ENCODE measurements at regions not wholly inside any gene's neighbourhood (a gene's known extent, or its start where the extent isn't known, plus 50 kb on each side); places are given as distances from the start of the nearest gene placed in this dataset.

DNA sequence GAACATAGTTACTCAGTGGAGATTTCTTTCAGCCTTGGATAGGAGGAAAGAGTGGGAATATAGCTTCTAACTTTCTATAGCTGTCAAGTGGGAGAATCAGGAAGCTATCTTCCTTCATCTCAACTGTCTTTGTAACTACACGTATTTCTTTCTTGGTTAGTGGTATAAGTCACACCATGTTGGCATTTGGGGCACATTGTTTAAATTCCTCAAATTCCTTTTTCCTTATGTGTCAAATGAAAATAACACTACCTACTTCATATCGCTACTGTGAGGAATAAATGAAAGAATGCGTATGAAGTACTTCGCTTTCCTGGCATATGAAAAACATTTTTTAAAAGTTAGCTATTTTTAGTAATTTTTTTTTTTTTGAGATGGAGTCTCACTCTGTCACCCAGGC is 1082.5 kb upstream of the WWC1 start:
- Mint-ChIP-seq H3K36me3 (ENCODE audit: low read depth) (peaks cover 2% of the 10 kb centered on the region), H3K27ac (ENCODE audit: unreplicated experiment) (peak overlapping the region; percentile 75)
- TF ChIP-seq, protein P1, sequence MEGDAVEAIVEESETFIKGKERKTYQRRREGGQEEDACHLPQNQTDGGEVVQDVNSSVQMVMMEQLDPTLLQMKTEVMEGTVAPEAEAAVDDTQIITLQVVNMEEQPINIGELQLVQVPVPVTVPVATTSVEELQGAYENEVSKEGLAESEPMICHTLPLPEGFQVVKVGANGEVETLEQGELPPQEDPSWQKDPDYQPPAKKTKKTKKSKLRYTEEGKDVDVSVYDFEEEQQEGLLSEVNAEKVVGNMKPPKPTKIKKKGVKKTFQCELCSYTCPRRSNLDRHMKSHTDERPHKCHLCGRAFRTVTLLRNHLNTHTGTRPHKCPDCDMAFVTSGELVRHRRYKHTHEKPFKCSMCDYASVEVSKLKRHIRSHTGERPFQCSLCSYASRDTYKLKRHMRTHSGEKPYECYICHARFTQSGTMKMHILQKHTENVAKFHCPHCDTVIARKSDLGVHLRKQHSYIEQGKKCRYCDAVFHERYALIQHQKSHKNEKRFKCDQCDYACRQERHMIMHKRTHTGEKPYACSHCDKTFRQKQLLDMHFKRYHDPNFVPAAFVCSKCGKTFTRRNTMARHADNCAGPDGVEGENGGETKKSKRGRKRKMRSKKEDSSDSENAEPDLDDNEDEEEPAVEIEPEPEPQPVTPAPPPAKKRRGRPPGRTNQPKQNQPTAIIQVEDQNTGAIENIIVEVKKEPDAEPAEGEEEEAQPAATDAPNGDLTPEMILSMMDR (IDR thresholded peaks at IDR 0.05) = no peak

DNA sequence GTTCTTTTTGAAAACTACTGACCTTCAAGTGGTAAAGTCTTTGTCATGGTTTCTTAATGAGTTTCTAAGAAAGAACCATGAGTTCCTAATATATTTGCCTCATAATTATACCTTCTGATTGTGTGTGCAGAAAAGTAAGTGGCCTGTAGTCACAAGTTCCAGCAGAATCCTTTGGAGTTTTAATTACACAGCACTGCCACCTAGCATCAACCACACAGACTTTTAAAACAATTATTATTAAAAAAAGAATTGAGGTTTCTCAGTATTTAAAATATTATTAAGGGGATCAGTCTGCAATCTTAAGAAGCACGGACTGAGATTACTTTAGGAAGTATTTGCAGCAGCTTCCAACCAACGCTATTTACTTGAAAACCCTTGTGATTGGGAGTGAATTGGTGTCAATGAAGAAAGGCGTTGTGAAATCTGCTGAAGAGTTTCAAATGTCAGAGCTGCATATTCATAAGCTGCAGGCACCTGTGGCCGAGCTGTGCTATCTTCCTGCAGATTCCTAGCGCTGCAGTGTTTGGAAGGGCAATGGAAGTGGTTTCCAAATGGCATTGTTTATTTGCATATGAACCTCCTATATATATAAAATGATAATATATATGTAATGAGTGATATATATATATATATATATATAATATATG is 1074.2 kb upstream of the WWC1 start:
- no peak for DNase-seq (ENCODE audit: low spot score)
- TF ChIP-seq, protein P1 (IDR thresholded peaks at IDR 0.05) = peak; percentile 75
- Mint-ChIP-seq H3K4me3 (ENCODE audit: unreplicated experiment) (no peak overlapping the region), H3K9me3 (ENCODE audit: low read depth) (no peaks in the 10 kb centered on the region), H3K36me3 (ENCODE audit: low read depth) (no peaks in the 10 kb centered on the region), H3K27ac (ENCODE audit: unreplicated experiment) (no peak overlapping the region), H3K27me3 (ENCODE audit: low read depth) (no peaks in the 10 kb centered on the region), H3K4me1 (ENCODE audit: low read depth) (no peaks in the 10 kb centered on the region)

More for the DNA sequence above, 1082.5 kb upstream of the WWC1 start:
- DNase-seq (ENCODE audit: low spot score) = no peak
- no peaks in the 10 kb centered on the region for H3K27me3 Mint-ChIP-seq (ENCODE audit: low read depth)
- H3K9me3 Mint-ChIP-seq (ENCODE audit: low read depth) = peaks cover 10% of the 10 kb centered on the region
- H3K4me1 Mint-ChIP-seq (ENCODE audit: low read depth) = peaks cover 40% of the 10 kb centered on the region
- H3K4me3 Mint-ChIP-seq (ENCODE audit: unreplicated experiment) = no peak overlapping the region

DNA sequence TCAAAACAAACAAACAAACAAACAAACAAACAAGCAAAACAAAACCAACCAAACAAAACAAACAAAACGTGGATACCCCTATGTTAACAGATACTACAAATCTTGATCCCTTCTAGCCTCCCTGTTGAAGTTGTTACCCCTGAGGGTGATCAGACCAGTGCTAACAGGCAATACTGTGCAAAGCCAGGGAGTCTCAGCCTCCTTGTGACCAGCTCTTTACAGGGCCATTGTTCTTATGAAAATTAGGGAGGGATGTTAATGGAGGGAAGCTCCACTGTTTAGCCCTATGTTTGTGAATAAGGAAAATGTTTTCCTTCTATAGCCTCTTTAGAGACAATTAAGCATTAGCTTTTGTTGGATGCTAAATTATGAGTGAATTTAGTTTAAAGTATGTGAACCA is 1072.1 kb upstream of the WWC1 start:
- Mint-ChIP-seq H3K36me3 (ENCODE audit: low read depth) (no peaks in the 10 kb centered on the region), H3K27ac (ENCODE audit: unreplicated experiment) (no peak overlapping the region), H3K27me3 (ENCODE audit: low read depth) (peaks cover 2% of the 10 kb centered on the region), H3K4me1 (ENCODE audit: low read depth) (no peaks in the 10 kb centered on the region), H3K4me3 (ENCODE audit: unreplicated experiment) (no peak overlapping the region), H3K9me3 (ENCODE audit: low read depth) (no peaks in the 10 kb centered on the region)
- TF ChIP-seq, protein P1 (IDR thresholded peaks at IDR 0.05) = no peak
- no peak for DNase-seq (ENCODE audit: low spot score)

DNA sequence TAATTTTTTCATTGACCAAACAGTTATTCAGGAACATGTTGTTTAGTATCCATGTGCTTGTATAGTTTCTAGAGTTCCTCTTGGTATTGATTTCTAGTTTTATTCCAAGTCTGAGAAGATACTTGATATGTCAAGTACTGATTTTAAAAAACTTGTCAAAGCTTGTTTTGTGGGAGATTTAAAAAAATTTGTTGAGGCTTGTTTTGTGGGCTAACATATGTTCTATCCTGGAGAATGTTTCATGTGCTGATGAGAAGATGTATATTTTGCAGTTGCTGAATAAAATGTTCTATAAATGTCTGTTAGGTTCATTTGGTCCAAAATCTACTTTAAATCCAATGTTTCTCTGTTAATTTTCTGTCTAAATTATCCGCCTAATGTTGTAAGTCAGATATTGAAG is 1065.1 kb upstream of the WWC1 start:
- Mint-ChIP-seq H3K27ac (ENCODE audit: unreplicated experiment) (no peak overlapping the region), H3K4me3 (ENCODE audit: unreplicated experiment) (no peak overlapping the region), H3K9me3 (ENCODE audit: low read depth) (peaks cover 34% of the 10 kb centered on the region), H3K36me3 (ENCODE audit: low read depth) (peaks cover 15% of the 10 kb centered on the region), H3K27me3 (ENCODE audit: low read depth) (peaks cover 8% of the 10 kb centered on the region), H3K4me1 (ENCODE audit: low read depth) (peaks cover 7% of the 10 kb centered on the region)
- no peak for DNase-seq (ENCODE audit: low spot score)
- TF ChIP-seq, protein P1 (IDR thresholded peaks at IDR 0.05) = no peak

DNA sequence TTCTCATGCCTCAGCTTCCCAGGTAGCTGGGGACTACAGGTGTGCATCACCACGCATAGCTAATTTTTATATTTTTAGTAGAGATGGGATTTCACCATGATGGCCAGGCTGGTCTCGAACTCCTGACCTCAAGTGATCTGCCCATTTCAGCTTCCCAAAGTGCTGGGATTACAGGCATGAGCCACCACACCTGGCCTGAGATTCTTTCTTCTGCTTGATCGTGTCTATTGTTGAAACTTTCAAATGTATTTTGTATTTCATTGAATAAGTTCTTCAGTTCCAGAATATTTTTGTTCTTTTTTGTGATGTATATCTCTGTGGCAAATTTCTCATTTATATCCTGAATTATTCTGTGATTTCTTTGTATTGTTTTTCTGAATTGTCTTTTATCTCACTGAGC is 1063.3 kb upstream of the WWC1 start:
- Mint-ChIP-seq H3K27me3 (ENCODE audit: low read depth) (peaks cover 8% of the 10 kb centered on the region), H3K9me3 (ENCODE audit: low read depth) (peaks cover 34% of the 10 kb centered on the region), H3K4me1 (ENCODE audit: low read depth) (peaks cover 21% of the 10 kb centered on the region), H3K36me3 (ENCODE audit: low read depth) (peaks cover 15% of the 10 kb centered on the region), H3K4me3 (ENCODE audit: unreplicated experiment) (no peak overlapping the region), H3K27ac (ENCODE audit: unreplicated experiment) (no peak overlapping the region)
- TF ChIP-seq, protein P1 (IDR thresholded peaks at IDR 0.05) = no peak
- DNase-seq (ENCODE audit: low spot score) = no peak
